HG03565 (cell line): ENCODE measurements at regions not wholly inside any gene's neighbourhood (a gene's known extent, or its start where the extent isn't known, plus 50 kb on each side); places are given as distances from the start of the nearest gene placed in this dataset.
"Not testable (repeated sequence)": the region's sequence is repeated elsewhere in the genome, so short reads cannot be mapped to it uniquely, and the experiment has no call there.

Source experiments
- ATAC-seq: cut with Tn5 transposase; IDR thresholded peaks from one replicate; pipeline ENCODE4 v1.9.1; 2021; ENCODE audit warnings: mild to moderate bottlenecking, moderate library complexity; ENCODE audit not compliant: unreplicated experiment

- ATAC-seq, result not testable (repeated sequence)
Observed at GRCh38 chr21:10402461-10402860, 118.9 kb upstream of the TPTE start.

- ATAC-seq, result not testable (repeated sequence)
Observed at GRCh38 chr21:10405331-10405730, 116.1 kb upstream of the TPTE start.

GRCh38 chr21:10409786-10410185, 111.6 kb upstream of the TPTE start:
- ATAC-seq, result not testable (repeated sequence)

- ATAC-seq, result not testable (repeated sequence)
Observed at GRCh38 chr21:10410354-10410929, 110.9 kb upstream of the TPTE start.

- ATAC-seq, result not testable (repeated sequence)
Observed at GRCh38 chr21:10411776-10412526, 109.4 kb upstream of the TPTE start.

- not testable (repeated sequence) for ATAC-seq
Observed at GRCh38 chr21:10412928-10413246, 108.5 kb upstream of the TPTE start.

GRCh38 chr21:10413247-10414120, 107.9 kb upstream of the TPTE start:
- ATAC-seq, result not testable (repeated sequence)

- ATAC-seq, result not testable (repeated sequence)
Observed at GRCh38 chr21:10414121-10414924, 107.1 kb upstream of the TPTE start.

GRCh38 chr21:10414925-10415254, 106.5 kb upstream of the TPTE start:
- not testable (repeated sequence) for ATAC-seq

- not testable (repeated sequence) for ATAC-seq
Observed at GRCh38 chr21:10415456-10415855, 105.9 kb upstream of the TPTE start.

- ATAC-seq, result not testable (repeated sequence)
Observed at GRCh38 chr21:10415859-10416258, 105.5 kb upstream of the TPTE start.

GRCh38 chr21:10416691-10417447, 104.5 kb upstream of the TPTE start:
- not testable (repeated sequence) for ATAC-seq

- ATAC-seq, result not testable (repeated sequence)
Observed at GRCh38 chr21:10417551-10418002, 103.8 kb upstream of the TPTE start.

GRCh38 chr21:10418250-10419048, 102.9 kb upstream of the TPTE start:
- ATAC-seq, result not testable (repeated sequence)

GRCh38 chr21:10421199-10421598, 100.2 kb upstream of the TPTE start:
- ATAC-seq, result not testable (repeated sequence)

- ATAC-seq, result not testable (repeated sequence)
Observed at GRCh38 chr21:10421601-10422000, 99.8 kb upstream of the TPTE start.

- ATAC-seq, result not testable (repeated sequence)
Observed at GRCh38 chr21:10424097-10424886, 97.1 kb upstream of the TPTE start.

GRCh38 chr21:10424887-10425145, 96.6 kb upstream of the TPTE start:
- ATAC-seq, result not testable (repeated sequence)

GRCh38 chr21:10425856-10426255, 95.5 kb upstream of the TPTE start:
- ATAC-seq, result no peak
